AG09309 (cell line): ENCODE measurements at regions not wholly inside any gene's neighbourhood (a gene's known extent, or its start where the extent isn't known, plus 50 kb on each side); places are given as distances from the start of the nearest gene placed in this dataset.
A peak's percentile ranks its signal among the peaks of the same experiment; 100 is the strongest.

Source experiments
- DNase-seq: peaks from one replicate; pipeline ENCODE4 v3.0.0-alpha.2; 2010; ENCODE audit warnings: low read depth
- H3K4me3 ChIP-seq: 2 replicates; pipeline ENCODE4 v1.5.1; 2011; ENCODE audit warnings: mild to moderate bottlenecking, low read depth, low read length, moderate library complexity; ENCODE audit not compliant: control insufficient read depth
- TF ChIP-seq, protein P1 (sequence below): IDR thresholded peaks from 2 replicates; pipeline ENCODE4 v1.5.1; 2011; ENCODE audit warnings: mild to moderate bottlenecking, low read depth, low read length, inconsistent platforms; ENCODE audit not compliant: insufficient read depth, control insufficient read depth; ENCODE audit errors: missing control alignments

DNA sequence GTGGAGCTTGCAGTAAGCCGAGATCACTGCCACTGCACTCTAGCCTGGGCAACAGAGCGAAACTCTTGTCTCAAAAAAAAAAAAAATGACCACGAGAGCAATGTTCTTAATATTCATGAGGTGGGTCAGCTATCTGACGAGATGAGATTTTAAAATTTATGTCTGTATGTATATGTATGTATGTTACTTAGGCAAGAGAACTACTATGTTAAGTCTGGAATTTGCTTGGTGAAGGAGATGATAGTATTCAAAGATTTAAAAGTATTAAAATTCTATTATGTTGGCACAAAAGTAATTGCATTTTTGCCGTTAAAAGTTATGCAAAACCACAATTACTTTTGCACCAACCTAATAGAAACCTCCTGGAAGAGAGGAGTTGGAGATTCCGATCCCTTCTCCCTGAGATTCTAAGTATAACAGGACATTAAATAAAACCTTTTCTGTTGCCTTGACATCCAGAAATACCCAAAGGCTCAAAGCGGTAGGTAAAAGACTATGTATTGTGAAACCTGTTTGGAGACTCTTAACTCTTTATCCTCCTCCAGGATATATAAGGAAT is 114.3 kb upstream of the TNS3 start:
- no peak for DNase-seq
- TF ChIP-seq, protein P1, sequence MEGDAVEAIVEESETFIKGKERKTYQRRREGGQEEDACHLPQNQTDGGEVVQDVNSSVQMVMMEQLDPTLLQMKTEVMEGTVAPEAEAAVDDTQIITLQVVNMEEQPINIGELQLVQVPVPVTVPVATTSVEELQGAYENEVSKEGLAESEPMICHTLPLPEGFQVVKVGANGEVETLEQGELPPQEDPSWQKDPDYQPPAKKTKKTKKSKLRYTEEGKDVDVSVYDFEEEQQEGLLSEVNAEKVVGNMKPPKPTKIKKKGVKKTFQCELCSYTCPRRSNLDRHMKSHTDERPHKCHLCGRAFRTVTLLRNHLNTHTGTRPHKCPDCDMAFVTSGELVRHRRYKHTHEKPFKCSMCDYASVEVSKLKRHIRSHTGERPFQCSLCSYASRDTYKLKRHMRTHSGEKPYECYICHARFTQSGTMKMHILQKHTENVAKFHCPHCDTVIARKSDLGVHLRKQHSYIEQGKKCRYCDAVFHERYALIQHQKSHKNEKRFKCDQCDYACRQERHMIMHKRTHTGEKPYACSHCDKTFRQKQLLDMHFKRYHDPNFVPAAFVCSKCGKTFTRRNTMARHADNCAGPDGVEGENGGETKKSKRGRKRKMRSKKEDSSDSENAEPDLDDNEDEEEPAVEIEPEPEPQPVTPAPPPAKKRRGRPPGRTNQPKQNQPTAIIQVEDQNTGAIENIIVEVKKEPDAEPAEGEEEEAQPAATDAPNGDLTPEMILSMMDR, result no peak
- no peak overlapping the region for H3K4me3 ChIP-seq

GRCh38 chr7:47693216-47693615 is 111.3 kb upstream of the TNS3 start:
- TF ChIP-seq, protein P1, result no peak
- DNase-seq, result peak; percentile 17
- no peak overlapping the region for H3K4me3 ChIP-seq

GRCh38 chr7:47691988-47692387 is 110.1 kb upstream of the TNS3 start:
- H3K4me3 ChIP-seq, result no peak overlapping the region
- no peak for DNase-seq
- TF ChIP-seq, protein P1, result no peak

- peak; percentile 63 for DNase-seq
- H3K4me3 ChIP-seq, result no peak overlapping the region
- TF ChIP-seq, protein P1, result no peak
Measured at GRCh38 chr7:47690902-47691558, 109.1 kb upstream of the TNS3 start.

- TF ChIP-seq, protein P1, result no peak
- DNase-seq, result no peak
- H3K4me3 ChIP-seq, result no peak overlapping the region
Measured at GRCh38 chr7:47689558-47689957, 107.6 kb upstream of the TNS3 start.

- no peak overlapping the region for H3K4me3 ChIP-seq
- no peak for DNase-seq
- TF ChIP-seq, protein P1, result no peak
Measured at GRCh38 chr7:47688311-47689100, 106.6 kb upstream of the TNS3 start.
